ENCODE measurements at regions not wholly inside any gene's neighbourhood (a gene's known extent, or its start where the extent isn't known, plus 50 kb on each side); places are given as distances from the start of the nearest gene placed in this dataset.
"Not testable (repeated sequence)": the region's sequence is repeated elsewhere in the genome, so short reads cannot be mapped to it uniquely, and the experiment has no call there.

DNA sequence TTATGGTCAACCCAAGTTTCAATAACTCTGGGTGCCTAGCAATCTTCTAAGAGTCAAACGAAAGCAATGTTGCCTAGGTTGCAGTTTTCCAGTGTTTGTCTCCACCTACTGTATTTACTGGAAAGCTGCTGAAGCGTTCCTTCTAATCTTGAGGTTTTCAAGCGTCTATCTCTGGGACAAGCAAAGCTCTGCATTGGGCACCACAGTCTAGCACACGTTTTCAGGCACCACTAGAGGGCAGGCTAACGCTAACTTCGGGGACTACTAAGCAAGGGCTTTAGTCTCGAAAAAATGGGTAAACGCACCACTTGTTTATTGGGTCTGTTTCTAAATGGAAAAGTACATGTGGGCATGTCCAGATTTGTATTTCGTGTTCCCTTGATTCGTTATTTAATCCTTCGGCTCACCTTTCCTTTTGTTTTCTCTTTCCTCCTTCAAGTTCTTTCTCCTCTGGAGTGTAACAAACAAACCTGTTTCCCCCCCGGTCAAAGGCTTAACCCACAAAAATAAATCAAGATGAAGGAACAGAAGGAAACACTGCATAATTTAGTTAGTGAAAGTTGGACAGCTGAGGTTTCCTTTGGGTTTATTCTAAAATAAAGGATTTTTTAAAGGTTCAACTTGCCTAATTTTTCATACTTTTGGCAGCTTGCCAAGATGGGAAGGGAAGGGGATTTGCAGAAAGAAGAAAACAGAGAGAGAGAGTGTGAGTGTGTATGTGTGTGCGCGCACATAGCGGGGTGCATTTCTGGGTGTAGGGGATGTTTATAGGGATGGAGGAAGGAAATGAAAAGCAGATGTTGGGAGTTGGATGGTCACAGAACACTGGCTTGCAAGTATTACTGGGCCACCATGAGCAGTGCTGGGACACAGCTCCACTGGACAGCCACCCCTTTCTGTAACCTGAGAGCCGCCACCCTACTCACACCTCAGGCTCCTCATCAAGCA, 348.3 kb downstream of the GOLGA6L6 start:
- intact Hi-C loops (cut with DNase I); H3K4me1 ChIP-seq (replicated peaks): not testable (repeated sequence)
- DNase-seq (ENCODE audit: low spot score), result peak; percentile 28

DNA sequence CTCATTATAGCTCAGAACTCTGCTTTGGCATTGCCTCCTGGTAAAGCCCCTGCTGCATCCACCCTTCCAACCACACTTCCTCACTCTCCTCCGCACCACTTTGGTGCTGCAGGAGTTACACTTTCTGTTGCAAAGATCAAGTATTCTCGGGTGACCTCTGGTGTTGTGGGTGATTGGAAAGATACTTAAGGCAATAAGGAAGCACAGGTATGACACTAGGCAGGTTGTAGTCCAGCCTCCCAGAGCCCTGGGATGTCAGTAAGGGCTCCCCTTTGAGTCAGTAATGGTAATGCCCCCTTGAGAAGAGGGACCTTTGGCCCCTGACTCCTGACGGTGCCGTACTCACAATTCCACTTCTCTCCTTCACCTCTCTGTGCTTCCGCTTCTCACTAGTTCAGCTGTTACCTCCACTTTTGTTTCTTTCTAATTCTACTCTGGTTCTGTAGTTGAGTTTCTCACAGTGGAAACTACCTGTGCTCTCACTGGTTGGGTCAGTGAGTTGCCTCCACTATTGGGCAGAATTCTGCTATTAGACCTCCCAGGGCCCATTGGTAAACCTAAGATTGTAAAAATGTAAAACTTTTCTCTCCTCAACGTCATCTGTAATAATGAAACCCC, 350.0 kb downstream of the GOLGA6L6 start:
- intact Hi-C loops (cut with DNase I); H3K9me3 ChIP-seq; DNase-seq (ENCODE audit: low spot score); H3K4me3 ChIP-seq; H3K27ac ChIP-seq; H3K27me3 ChIP-seq (replicated peaks; ENCODE audit: insufficient read depth); H3K36me3 ChIP-seq; H3K4me1 ChIP-seq (replicated peaks): not testable (repeated sequence)
- 73% methylated on average over 6 of the region's 6 CpGs for WGBS

More for the DNA sequence above, 348.3 kb downstream of the GOLGA6L6 start:
- not testable (repeated sequence) for H3K27me3 ChIP-seq (replicated peaks; ENCODE audit: insufficient read depth); H3K9me3 ChIP-seq; H3K36me3 ChIP-seq; H3K4me3 ChIP-seq
- TF ChIP-seq, protein P1, sequence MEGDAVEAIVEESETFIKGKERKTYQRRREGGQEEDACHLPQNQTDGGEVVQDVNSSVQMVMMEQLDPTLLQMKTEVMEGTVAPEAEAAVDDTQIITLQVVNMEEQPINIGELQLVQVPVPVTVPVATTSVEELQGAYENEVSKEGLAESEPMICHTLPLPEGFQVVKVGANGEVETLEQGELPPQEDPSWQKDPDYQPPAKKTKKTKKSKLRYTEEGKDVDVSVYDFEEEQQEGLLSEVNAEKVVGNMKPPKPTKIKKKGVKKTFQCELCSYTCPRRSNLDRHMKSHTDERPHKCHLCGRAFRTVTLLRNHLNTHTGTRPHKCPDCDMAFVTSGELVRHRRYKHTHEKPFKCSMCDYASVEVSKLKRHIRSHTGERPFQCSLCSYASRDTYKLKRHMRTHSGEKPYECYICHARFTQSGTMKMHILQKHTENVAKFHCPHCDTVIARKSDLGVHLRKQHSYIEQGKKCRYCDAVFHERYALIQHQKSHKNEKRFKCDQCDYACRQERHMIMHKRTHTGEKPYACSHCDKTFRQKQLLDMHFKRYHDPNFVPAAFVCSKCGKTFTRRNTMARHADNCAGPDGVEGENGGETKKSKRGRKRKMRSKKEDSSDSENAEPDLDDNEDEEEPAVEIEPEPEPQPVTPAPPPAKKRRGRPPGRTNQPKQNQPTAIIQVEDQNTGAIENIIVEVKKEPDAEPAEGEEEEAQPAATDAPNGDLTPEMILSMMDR (IDR thresholded peaks at IDR 0.05), result peak in 1 of 4 experiments; percentile 45
- H3K27ac ChIP-seq, result peak overlapping the region in 1 of 2 donors; percentile 27
- WGBS, result 42% methylated on average over 16 of the region's 16 CpGs

DNA sequence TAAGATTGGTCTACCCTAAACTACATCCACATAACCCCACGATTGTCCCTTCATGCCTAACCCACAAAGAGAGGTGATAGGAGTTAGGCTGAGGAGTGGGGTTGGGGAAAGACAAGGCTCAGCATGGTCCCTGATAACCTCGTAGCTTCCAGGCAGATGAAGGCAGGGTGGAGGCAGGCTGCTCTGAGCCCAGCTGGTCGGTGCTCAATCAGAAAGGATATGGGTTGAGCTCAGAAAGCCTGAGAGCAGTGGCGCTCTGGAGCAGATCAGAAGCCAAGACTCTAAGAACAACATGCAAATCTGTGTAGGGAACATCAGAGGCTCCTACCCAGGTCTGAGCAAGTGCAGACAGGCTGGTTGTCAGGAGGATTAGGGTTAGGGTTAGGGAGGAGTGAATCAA, 353.0 kb downstream of the GOLGA6L6 start:
- H3K27me3 ChIP-seq (replicated peaks; ENCODE audit: insufficient read depth); H3K4me3 ChIP-seq; H3K9me3 ChIP-seq; H3K4me1 ChIP-seq (replicated peaks); H3K27ac ChIP-seq; H3K36me3 ChIP-seq; intact Hi-C loops (cut with DNase I); DNase-seq (ENCODE audit: low spot score): not testable (repeated sequence)
- 54% methylated on average over 4 of the region's 4 CpGs for WGBS

DNA sequence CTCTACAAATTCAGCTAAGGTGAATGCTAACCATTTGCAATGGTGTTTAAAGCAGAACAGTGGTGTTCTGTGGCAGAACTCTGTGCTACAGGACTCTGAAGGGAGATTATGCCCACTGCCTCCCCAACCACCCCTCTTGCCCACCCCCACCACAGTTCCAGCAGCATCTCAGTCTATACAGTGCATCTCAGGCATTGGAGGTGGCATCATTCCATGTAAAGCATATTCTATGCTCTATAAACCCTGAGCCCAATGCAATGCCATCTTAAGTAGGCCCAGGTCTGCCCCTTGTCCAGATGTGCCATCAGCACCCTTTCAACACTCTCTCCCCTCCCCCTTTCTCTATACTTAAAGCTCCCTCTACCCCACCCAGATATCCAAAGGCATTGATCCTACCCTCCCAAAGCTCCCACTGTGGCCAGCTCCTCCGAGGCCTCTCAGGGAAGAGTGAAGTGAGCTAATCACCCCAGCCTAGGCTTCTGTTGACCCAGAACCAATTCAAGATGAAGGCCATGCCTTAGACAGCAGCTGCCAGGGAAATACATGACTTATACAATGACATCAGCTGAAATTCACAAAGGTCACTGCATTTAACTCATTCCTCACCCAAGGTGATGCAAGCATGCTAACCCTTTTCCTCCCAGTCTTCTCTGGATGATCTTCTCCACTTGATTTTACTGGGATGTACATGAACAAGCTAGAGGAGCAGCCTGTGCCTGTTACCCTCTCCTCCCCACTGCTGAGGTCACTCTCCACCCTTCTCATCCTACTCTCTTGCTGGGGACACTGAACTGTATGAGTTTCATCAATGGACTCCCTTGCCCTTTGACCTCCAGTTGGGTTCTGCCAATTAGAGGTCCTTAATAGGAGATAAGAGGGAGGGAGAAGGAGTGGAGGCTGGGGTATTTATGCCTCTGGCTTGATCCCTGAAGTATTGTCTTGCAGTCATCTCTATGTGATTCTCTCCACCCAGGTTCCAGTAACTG, 353.9 kb downstream of the GOLGA6L6 start:
- WGBS, result 48% methylated on average over 1 of the region's 1 CpG

DNA sequence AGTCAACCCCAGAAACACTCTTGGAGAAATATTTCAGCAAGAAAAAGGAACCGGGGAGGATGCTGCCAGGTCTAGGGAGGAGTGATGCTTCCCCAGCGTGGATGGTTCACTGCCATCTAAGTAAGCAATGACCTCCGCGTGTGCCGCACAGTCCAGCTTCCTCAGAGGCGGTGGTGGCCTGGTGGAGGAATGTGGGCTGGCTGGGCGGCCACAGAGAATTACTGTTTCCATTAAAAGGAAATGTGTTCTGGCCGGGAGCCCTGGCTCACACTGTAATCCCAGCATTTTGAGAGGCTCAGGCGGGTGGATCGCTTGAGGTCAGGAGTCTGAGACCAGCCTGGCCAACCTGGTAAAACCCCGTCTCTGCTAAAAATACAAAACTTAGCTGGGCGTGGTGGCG, 356.7 kb downstream of the GOLGA6L6 start:
- H3K4me3 ChIP-seq; H3K36me3 ChIP-seq; H3K27me3 ChIP-seq (replicated peaks; ENCODE audit: insufficient read depth); DNase-seq (ENCODE audit: low spot score); H3K27ac ChIP-seq; H3K9me3 ChIP-seq; intact Hi-C loops (cut with DNase I); H3K4me1 ChIP-seq (replicated peaks): not testable (repeated sequence)
- WGBS, result 90% methylated on average over 2 of the region's 13 CpGs

More for the DNA sequence above, 353.9 kb downstream of the GOLGA6L6 start:
- H3K27me3 ChIP-seq (replicated peaks; ENCODE audit: insufficient read depth); H3K27ac ChIP-seq; H3K4me1 ChIP-seq (replicated peaks); intact Hi-C loops (cut with DNase I); DNase-seq (ENCODE audit: low spot score); H3K9me3 ChIP-seq; H3K36me3 ChIP-seq; H3K4me3 ChIP-seq: not testable (repeated sequence)

DNA sequence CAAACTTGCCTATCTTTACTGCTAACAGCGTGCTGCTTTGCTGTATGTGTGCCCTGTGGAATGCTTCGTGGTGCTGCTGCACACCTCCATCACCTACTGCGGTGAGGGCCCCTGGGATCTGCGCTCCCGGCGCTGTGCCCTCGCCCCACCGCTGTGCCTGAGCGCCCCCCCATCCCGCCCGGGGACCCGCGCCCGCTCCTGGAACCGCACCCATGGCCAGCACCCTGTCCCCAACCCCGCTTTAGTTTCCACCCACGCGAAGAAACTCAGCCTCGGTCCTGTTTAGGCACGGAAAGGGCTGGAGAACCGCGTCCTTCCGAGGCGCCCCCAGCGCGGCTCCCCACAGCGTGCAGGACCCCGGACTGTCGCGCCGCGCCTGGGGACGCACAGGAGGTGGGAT, 373.4 kb downstream of the GOLGA6L6 start:
- H3K36me3 ChIP-seq; intact Hi-C loops (cut with DNase I); H3K4me3 ChIP-seq; DNase-seq (ENCODE audit: low spot score); H3K27ac ChIP-seq; H3K27me3 ChIP-seq (replicated peaks; ENCODE audit: insufficient read depth); H3K9me3 ChIP-seq; H3K4me1 ChIP-seq (replicated peaks): not testable (repeated sequence)
- WGBS, result 66% methylated on average over 17 of the region's 33 CpGs

DNA sequence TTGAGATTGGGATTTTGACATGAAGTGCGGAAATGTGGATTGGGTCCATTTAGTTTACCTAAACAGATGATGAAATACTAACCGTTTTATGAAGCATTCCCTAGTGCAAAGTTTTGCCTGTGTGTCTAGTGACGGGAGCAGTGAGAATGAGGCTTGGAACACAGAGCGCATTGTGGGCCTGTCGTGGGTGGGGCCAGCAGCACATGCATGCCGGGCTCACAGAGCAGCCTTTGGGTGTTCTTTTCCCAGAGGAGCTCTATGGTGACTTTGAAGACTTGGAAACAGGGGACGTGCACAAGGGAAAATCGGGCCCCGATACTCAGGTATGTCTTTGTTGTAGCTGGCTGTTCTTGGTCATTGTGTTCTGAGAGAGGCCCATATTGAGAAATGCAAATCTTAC, 388.1 kb downstream of the GOLGA6L6 start:
- H3K27ac ChIP-seq; intact Hi-C loops (cut with DNase I); H3K36me3 ChIP-seq; H3K4me3 ChIP-seq; H3K27me3 ChIP-seq (replicated peaks; ENCODE audit: insufficient read depth); H3K9me3 ChIP-seq; DNase-seq (ENCODE audit: low spot score); H3K4me1 ChIP-seq (replicated peaks): not testable (repeated sequence)
- WGBS, result 75% methylated on average over 4 of the region's 9 CpGs

DNA sequence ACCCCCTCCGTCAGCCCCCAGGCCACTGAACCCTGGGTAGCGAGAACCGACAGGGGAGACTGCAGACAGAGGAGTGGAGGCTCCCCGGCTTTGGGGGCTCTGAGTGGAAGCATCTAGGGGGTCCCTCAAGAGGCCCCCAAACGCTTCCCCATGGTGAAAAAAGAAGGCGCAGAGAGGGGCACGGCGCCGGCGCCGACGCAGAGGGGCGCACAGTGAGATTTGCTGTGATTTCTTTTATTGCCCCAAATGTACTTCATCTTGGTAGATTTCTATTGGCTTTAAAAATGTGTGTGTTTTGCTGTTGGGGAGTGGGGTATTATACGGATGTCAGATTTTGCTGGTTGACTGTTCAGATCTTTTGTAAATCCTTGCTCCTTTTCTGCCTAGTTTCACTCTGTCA, 392.9 kb downstream of the GOLGA6L6 start:
- H3K4me1 ChIP-seq (replicated peaks); H3K27me3 ChIP-seq (replicated peaks; ENCODE audit: insufficient read depth); H3K9me3 ChIP-seq; H3K36me3 ChIP-seq; intact Hi-C loops (cut with DNase I); H3K27ac ChIP-seq; DNase-seq (ENCODE audit: low spot score); H3K4me3 ChIP-seq: not testable (repeated sequence)
- WGBS, result 76% methylated on average over 9 of the region's 14 CpGs

DNA sequence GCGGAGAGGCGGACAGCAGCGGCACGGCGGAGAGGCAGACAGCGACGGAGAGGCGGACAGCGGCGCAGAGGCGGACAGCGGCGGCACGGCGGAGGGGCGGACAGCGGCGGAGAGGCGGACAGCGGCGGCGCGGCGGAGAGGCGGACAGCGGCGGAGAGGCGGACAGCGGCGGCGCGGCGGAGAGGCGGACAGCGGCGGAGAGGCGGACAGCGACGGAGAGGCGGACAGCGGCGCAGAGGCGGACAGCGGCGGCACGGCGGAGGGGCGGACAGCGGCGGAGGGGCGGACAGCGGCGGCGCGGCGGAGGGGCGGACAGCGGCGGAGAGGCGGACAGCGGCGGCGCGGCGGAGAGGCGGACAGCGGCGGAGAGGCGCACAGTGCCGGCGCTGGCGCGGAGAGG, 393.6 kb downstream of the GOLGA6L6 start:
- DNase-seq (ENCODE audit: low spot score); H3K9me3 ChIP-seq; H3K4me3 ChIP-seq; H3K27ac ChIP-seq; H3K4me1 ChIP-seq (replicated peaks); intact Hi-C loops (cut with DNase I); H3K36me3 ChIP-seq; H3K27me3 ChIP-seq (replicated peaks; ENCODE audit: insufficient read depth): not testable (repeated sequence)
- WGBS, result 78% methylated on average over 71 of the region's 73 CpGs

DNA sequence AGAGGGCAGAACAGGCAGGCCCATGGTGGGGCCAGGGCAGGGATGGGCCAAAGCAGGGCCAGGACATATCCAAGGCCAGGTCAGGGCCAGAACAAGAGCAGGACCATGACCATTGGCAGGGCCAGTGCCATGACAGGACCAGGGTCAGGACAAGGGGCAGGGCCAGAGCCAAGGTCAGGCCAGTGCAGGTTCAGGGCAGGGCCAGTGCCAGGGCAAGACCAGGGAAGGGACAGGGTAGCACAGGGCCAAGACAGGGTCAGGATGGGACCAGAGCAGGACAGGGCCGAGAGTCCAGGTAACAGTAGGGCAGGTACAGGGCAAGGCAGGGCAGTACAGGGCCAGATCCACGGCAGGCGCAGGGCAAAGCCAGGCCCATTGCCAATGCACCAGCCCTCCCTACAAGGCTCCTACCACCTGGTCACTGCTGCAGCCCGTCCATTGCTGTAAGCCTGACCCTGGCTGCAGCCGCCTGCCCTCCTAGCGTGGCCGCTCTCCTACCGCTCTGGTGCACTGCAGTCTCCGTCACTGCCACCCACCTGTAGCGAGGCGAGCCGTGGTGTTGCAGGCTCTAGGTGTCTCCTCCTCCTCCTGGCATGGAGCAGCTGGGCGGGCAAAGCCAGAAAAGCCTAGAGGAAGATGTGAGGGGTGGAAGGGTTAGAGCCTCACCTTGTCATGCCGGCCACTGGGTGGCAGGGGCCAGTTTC, 397.1 kb downstream of the GOLGA6L6 start:
- H3K4me1 ChIP-seq (replicated peaks); H3K27me3 ChIP-seq (replicated peaks; ENCODE audit: insufficient read depth); DNase-seq (ENCODE audit: low spot score); H3K4me3 ChIP-seq; H3K27ac ChIP-seq; intact Hi-C loops (cut with DNase I); H3K36me3 ChIP-seq; H3K9me3 ChIP-seq: not testable (repeated sequence)
- WGBS, result 95% methylated on average over 6 of the region's 14 CpGs
